ENCODE measurements at regions not wholly inside any gene's neighbourhood (a gene's known extent, or its start where the extent isn't known, plus 50 kb on each side); places are given as distances from the start of the nearest gene placed in this dataset.

- Histone ChIP-seq H3K27me3 (ENCODE audit: control insufficient read depth in 3 of 3, insufficient read depth in 3 of 3, low read length in 3 of 3) (no peaks in the 10 kb centered on the region), H3K9ac (ENCODE audit: low read depth in 1 of 3, low read length in 3 of 3) (no peak overlapping the region), H3K9me3 (ENCODE audit: control insufficient read depth in 3 of 3, low read length in 3 of 3) (no peaks in the 10 kb centered on the region), H3K4me3 (ENCODE audit: low read length in 3 of 3) (no peak overlapping the region), H3K27ac (ENCODE audit: low read depth, low read length) (no peak overlapping the region), H3K4me1 (ENCODE audit: control insufficient read depth in 3 of 3, insufficient read depth in 3 of 3, low read length in 3 of 3) (no peaks in the 10 kb centered on the region), H3K36me3 (ENCODE audit: control insufficient read depth in 3 of 3, insufficient read depth in 3 of 3, low read length in 3 of 3) (no peaks in the 10 kb centered on the region)
These were observed 473.4 kb upstream of the TRIB2 start for GRCh38 chr2:12243381-12243780.

- Histone ChIP-seq H3K27me3 (ENCODE audit: control insufficient read depth in 3 of 3, insufficient read depth in 3 of 3, low read length in 3 of 3) (no peaks in the 10 kb centered on the region), H3K9me3 (ENCODE audit: control insufficient read depth in 3 of 3, low read length in 3 of 3) (no peaks in the 10 kb centered on the region), H3K4me3 (ENCODE audit: low read length in 3 of 3) (no peak overlapping the region), H3K9ac (ENCODE audit: low read depth in 1 of 3, low read length in 3 of 3) (no peak overlapping the region), H3K27ac (ENCODE audit: low read depth, low read length) (no peak overlapping the region), H3K36me3 (ENCODE audit: control insufficient read depth in 3 of 3, insufficient read depth in 3 of 3, low read length in 3 of 3) (no peaks in the 10 kb centered on the region), H3K4me1 (ENCODE audit: control insufficient read depth in 3 of 3, insufficient read depth in 3 of 3, low read length in 3 of 3) (no peaks in the 10 kb centered on the region)
These were observed 472.7 kb upstream of the TRIB2 start for GRCh38 chr2:12244070-12244469.

- Histone ChIP-seq H3K27me3 (ENCODE audit: control insufficient read depth in 3 of 3, insufficient read depth in 3 of 3, low read length in 3 of 3) (no peaks in the 10 kb centered on the region), H3K9me3 (ENCODE audit: control insufficient read depth in 3 of 3, low read length in 3 of 3) (no peaks in the 10 kb centered on the region), H3K9ac (ENCODE audit: low read depth in 1 of 3, low read length in 3 of 3) (no peak overlapping the region), H3K4me3 (ENCODE audit: low read length in 3 of 3) (no peak overlapping the region), H3K4me1 (ENCODE audit: control insufficient read depth in 3 of 3, insufficient read depth in 3 of 3, low read length in 3 of 3) (no peaks in the 10 kb centered on the region), H3K27ac (ENCODE audit: low read depth, low read length) (no peak overlapping the region), H3K36me3 (ENCODE audit: control insufficient read depth in 3 of 3, insufficient read depth in 3 of 3, low read length in 3 of 3) (no peaks in the 10 kb centered on the region)
These were observed 465.6 kb upstream of the TRIB2 start for GRCh38 chr2:12251121-12251520.

GRCh38 chr2:12251749-12252148, 465.0 kb upstream of the TRIB2 start:
- no peak overlapping the region for H3K27ac ChIP-seq (ENCODE audit: low read depth, low read length)

GRCh38 chr2:12253167-12253778, 463.5 kb upstream of the TRIB2 start:
- H3K27me3 ChIP-seq (ENCODE audit: control insufficient read depth in 3 of 3, insufficient read depth in 3 of 3, low read length in 3 of 3): no peaks in the 10 kb centered on the region

More at GRCh38 chr2:12251749-12252148, 465.0 kb upstream of the TRIB2 start:
- no peak overlapping the region for H3K9ac ChIP-seq (ENCODE audit: low read depth in 1 of 3, low read length in 3 of 3)
- no peaks in the 10 kb centered on the region for H3K27me3 ChIP-seq (ENCODE audit: control insufficient read depth in 3 of 3, insufficient read depth in 3 of 3, low read length in 3 of 3)
- no peaks in the 10 kb centered on the region for H3K9me3 ChIP-seq (ENCODE audit: control insufficient read depth in 3 of 3, low read length in 3 of 3)
- H3K36me3 ChIP-seq (ENCODE audit: control insufficient read depth in 3 of 3, insufficient read depth in 3 of 3, low read length in 3 of 3): no peaks in the 10 kb centered on the region
- H3K4me3 ChIP-seq (ENCODE audit: low read length in 3 of 3): no peak overlapping the region
- no peaks in the 10 kb centered on the region for H3K4me1 ChIP-seq (ENCODE audit: control insufficient read depth in 3 of 3, insufficient read depth in 3 of 3, low read length in 3 of 3)

GRCh38 chr2:12254280-12254860, 462.4 kb upstream of the TRIB2 start:
- H3K4me1 ChIP-seq (ENCODE audit: control insufficient read depth in 3 of 3, insufficient read depth in 3 of 3, low read length in 3 of 3): peaks cover 0 to 3% (median 0%) of the 10 kb centered on the region in 3 donors
- no peak overlapping the region for H3K27ac ChIP-seq (ENCODE audit: low read depth, low read length)
- H3K36me3 ChIP-seq (ENCODE audit: control insufficient read depth in 3 of 3, insufficient read depth in 3 of 3, low read length in 3 of 3): no peaks in the 10 kb centered on the region
- H3K9me3 ChIP-seq (ENCODE audit: control insufficient read depth in 3 of 3, low read length in 3 of 3): no peaks in the 10 kb centered on the region
- no peak overlapping the region for H3K9ac ChIP-seq (ENCODE audit: low read depth in 1 of 3, low read length in 3 of 3)
- no peak overlapping the region for H3K4me3 ChIP-seq (ENCODE audit: low read length in 3 of 3)
- no peaks in the 10 kb centered on the region for H3K27me3 ChIP-seq (ENCODE audit: control insufficient read depth in 3 of 3, insufficient read depth in 3 of 3, low read length in 3 of 3)

More at GRCh38 chr2:12253167-12253778, 463.5 kb upstream of the TRIB2 start:
- H3K27ac ChIP-seq (ENCODE audit: low read depth, low read length): no peak overlapping the region
- no peaks in the 10 kb centered on the region for H3K9me3 ChIP-seq (ENCODE audit: control insufficient read depth in 3 of 3, low read length in 3 of 3)
- no peak overlapping the region for H3K4me3 ChIP-seq (ENCODE audit: low read length in 3 of 3)
- peaks cover 0 to 3% (median 0%) of the 10 kb centered on the region in 3 donors for H3K4me1 ChIP-seq (ENCODE audit: control insufficient read depth in 3 of 3, insufficient read depth in 3 of 3, low read length in 3 of 3)
- no peaks in the 10 kb centered on the region for H3K36me3 ChIP-seq (ENCODE audit: control insufficient read depth in 3 of 3, insufficient read depth in 3 of 3, low read length in 3 of 3)
- no peak overlapping the region for H3K9ac ChIP-seq (ENCODE audit: low read depth in 1 of 3, low read length in 3 of 3)

GRCh38 chr2:12256206-12256605, 460.5 kb upstream of the TRIB2 start:
- peaks cover 0 to 3% (median 0%) of the 10 kb centered on the region in 3 donors for H3K4me1 ChIP-seq (ENCODE audit: control insufficient read depth in 3 of 3, insufficient read depth in 3 of 3, low read length in 3 of 3)
- no peaks in the 10 kb centered on the region for H3K27me3 ChIP-seq (ENCODE audit: control insufficient read depth in 3 of 3, insufficient read depth in 3 of 3, low read length in 3 of 3)
- no peak overlapping the region for H3K9ac ChIP-seq (ENCODE audit: low read depth in 1 of 3, low read length in 3 of 3)
- H3K27ac ChIP-seq (ENCODE audit: low read depth, low read length): no peak overlapping the region
- H3K9me3 ChIP-seq (ENCODE audit: control insufficient read depth in 3 of 3, low read length in 3 of 3): no peaks in the 10 kb centered on the region
- no peak overlapping the region for H3K4me3 ChIP-seq (ENCODE audit: low read length in 3 of 3)
- no peaks in the 10 kb centered on the region for H3K36me3 ChIP-seq (ENCODE audit: control insufficient read depth in 3 of 3, insufficient read depth in 3 of 3, low read length in 3 of 3)

GRCh38 chr2:12257476-12257875, 459.3 kb upstream of the TRIB2 start:
- Histone ChIP-seq H3K36me3 (ENCODE audit: control insufficient read depth in 3 of 3, insufficient read depth in 3 of 3, low read length in 3 of 3) (no peaks in the 10 kb centered on the region), H3K9ac (ENCODE audit: low read depth in 1 of 3, low read length in 3 of 3) (no peak overlapping the region), H3K9me3 (ENCODE audit: control insufficient read depth in 3 of 3, low read length in 3 of 3) (no peaks in the 10 kb centered on the region), H3K4me1 (ENCODE audit: control insufficient read depth in 3 of 3, insufficient read depth in 3 of 3, low read length in 3 of 3) (peaks cover 4 to 7% (median 6%) of the 10 kb centered on the region in 3 donors), H3K27ac (ENCODE audit: low read depth, low read length) (no peak overlapping the region), H3K27me3 (ENCODE audit: control insufficient read depth in 3 of 3, insufficient read depth in 3 of 3, low read length in 3 of 3) (no peaks in the 10 kb centered on the region), H3K4me3 (ENCODE audit: low read length in 3 of 3) (no peak overlapping the region)

- no peak overlapping the region for H3K27ac ChIP-seq (ENCODE audit: low read depth, low read length)
- H3K9ac ChIP-seq (ENCODE audit: low read depth in 1 of 3, low read length in 3 of 3): no peak overlapping the region
- H3K27me3 ChIP-seq (ENCODE audit: control insufficient read depth in 3 of 3, insufficient read depth in 3 of 3, low read length in 3 of 3): no peaks in the 10 kb centered on the region
- no peaks in the 10 kb centered on the region for H3K36me3 ChIP-seq (ENCODE audit: control insufficient read depth in 3 of 3, insufficient read depth in 3 of 3, low read length in 3 of 3)
- H3K4me1 ChIP-seq (ENCODE audit: control insufficient read depth in 3 of 3, insufficient read depth in 3 of 3, low read length in 3 of 3): peaks cover 4 to 14% (median 11%) of the 10 kb centered on the region in 3 donors
- H3K9me3 ChIP-seq (ENCODE audit: control insufficient read depth in 3 of 3, low read length in 3 of 3): no peaks in the 10 kb centered on the region
- no peak overlapping the region for H3K4me3 ChIP-seq (ENCODE audit: low read length in 3 of 3)
These were observed 457.2 kb upstream of the TRIB2 start for GRCh38 chr2:12259493-12259892.

GRCh38 chr2:12261986-12262680, 454.6 kb upstream of the TRIB2 start:
- Histone ChIP-seq H3K27me3 (ENCODE audit: control insufficient read depth in 3 of 3, insufficient read depth in 3 of 3, low read length in 3 of 3) (no peaks in the 10 kb centered on the region), H3K9ac (ENCODE audit: low read depth in 1 of 3, low read length in 3 of 3) (no peak overlapping the region), H3K36me3 (ENCODE audit: control insufficient read depth in 3 of 3, insufficient read depth in 3 of 3, low read length in 3 of 3) (no peaks in the 10 kb centered on the region), H3K4me1 (ENCODE audit: control insufficient read depth in 3 of 3, insufficient read depth in 3 of 3, low read length in 3 of 3) (peaks cover 4 to 14% (median 11%) of the 10 kb centered on the region in 3 donors), H3K4me3 (ENCODE audit: low read length in 3 of 3) (no peak overlapping the region), H3K27ac (ENCODE audit: low read depth, low read length) (no peak overlapping the region), H3K9me3 (ENCODE audit: control insufficient read depth in 3 of 3, low read length in 3 of 3) (no peaks in the 10 kb centered on the region)

Measured in skeletal muscle tissue (tissue), 3 donors.